ENCODE measurements at regions not wholly inside any gene's neighbourhood (a gene's known extent, or its start where the extent isn't known, plus 50 kb on each side); places are given as distances from the start of the nearest gene placed in this dataset.

DNA sequence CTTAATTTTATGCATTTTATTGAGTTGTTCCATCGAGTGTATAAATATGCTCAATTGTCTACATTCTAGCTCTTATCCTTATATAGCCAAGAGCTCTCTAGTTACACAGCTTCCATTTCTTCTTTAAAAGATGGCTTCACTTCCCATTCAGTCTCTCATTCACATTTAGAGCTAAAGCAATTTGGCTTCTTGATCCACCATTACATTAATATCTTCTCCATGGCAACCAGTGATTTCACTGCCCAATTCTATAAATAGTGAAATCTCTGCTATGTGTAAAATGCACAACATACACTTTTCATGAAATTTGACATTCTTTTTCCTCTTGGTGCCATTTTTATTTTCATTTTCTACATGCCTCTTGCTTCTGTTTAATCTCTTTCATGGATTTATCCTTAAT is 696.9 kb upstream of the ATXN8OS start:
- CTCF ChIA-PET: interaction anchor here (1.3 kb wide), 1 partner anchor 14 kb away, joined by 3 read pairs; no protein-coding TSS in a partner anchor
- in situ Hi-C loops (cut with MboI) (no loop called here), intact Hi-C loops (cut with micrococcal nuclease; ENCODE audit: unreplicated experiment) (no loop called here)
- SMC1A ChIA-PET (ENCODE audit: uncharacterized antibody, unreplicated experiment): interaction anchor here (1.3 kb wide), 1 partner anchor 11 kb away, joined by 5 read pairs; no protein-coding TSS in a partner anchor
- H4K20me1 ChIP-seq (ENCODE audit: control insufficient read depth, insufficient read depth): no peaks in the 10 kb centered on the region
- H3K4me1 ChIP-seq (ENCODE audit: control insufficient read depth, insufficient read depth, low read length): no peaks in the 10 kb centered on the region
- no peaks in the 10 kb centered on the region for H3K79me2 ChIP-seq (ENCODE audit: control insufficient read depth, insufficient read depth, low read length)
- WGBS (ENCODE audit: insufficient coverage, insufficient replicate concordance, low lambda C conversion rate, missing lambda C conversion rate): 33% methylated on average over 1 of the region's 1 CpG
- RAD21 ChIA-PET (ENCODE audit: unreplicated experiment): no interaction called here
- ATAC-seq (no peak), DNase-seq (ENCODE audit: low read depth, low spot score) (no peak), FAIRE-seq (no peak)
- POLR2A ChIA-PET: no interaction called here
- no peak overlapping the region for H2AFZ ChIP-seq (ENCODE audit: control insufficient read depth, low read depth, low read length)
- H3K4me3 ChIP-seq: no peak overlapping the region
- H3K36me3 ChIP-seq (ENCODE audit: control insufficient read depth in 2 of 2, insufficient read depth in 2 of 2, low read length in 1 of 2): no peaks in the 10 kb centered on the region
- no peaks in the 10 kb centered on the region for H3K9me3 ChIP-seq (replicated peaks; ENCODE audit: control insufficient read depth, insufficient read depth, low read length)
- no peak for TF ChIP-seq ZZZ3 (IDR thresholded peaks at IDR 0.05; ENCODE audit: control insufficient read depth, insufficient read length, low read depth)
- no peak for TF ChIP-seq RFX5 (IDR thresholded peaks at IDR 0.05; ENCODE audit: low read depth, low read length)
- TF ChIP-seq BACH1 (IDR thresholded peaks at IDR 0.05; ENCODE audit: borderline replicate concordance): no peak
- H3K27ac ChIP-seq (ENCODE audit: control insufficient read depth, insufficient read depth): no peak overlapping the region
- H3K27me3 ChIP-seq (replicated peaks in 1 of 2; ENCODE audit: control insufficient read depth in 2 of 2, insufficient read depth in 2 of 2, low read length in 1 of 2): no peaks in the 10 kb centered on the region
- no peak overlapping the region for H3K9ac ChIP-seq (ENCODE audit: control insufficient read depth, insufficient read depth, low read length)
- no TSS peak for BruUV-seq (replicated peaks)
- no peak overlapping the region for H3K4me2 ChIP-seq (ENCODE audit: control insufficient read depth, insufficient read depth)

DNA sequence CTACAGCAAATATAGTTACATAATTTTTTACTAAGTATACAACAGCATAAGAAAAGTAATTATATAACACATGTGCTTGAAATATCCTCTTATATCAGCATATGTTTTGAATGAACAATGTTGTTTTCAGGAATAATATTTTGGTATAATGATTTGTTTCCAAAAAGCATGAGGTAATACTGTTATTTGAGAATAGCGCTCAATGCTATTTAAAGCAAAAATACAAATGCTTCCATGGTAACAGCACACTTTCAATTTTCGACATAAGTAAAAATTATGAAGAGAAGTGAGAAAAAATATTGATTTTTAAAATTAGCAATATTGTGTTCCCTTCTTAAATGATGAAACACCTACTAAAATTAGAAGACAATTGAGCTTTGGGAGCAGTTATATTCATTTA is 715.9 kb upstream of the ATXN8OS start:
- WGBS (ENCODE audit: insufficient coverage, insufficient replicate concordance, low lambda C conversion rate, missing lambda C conversion rate): 13% methylated on average over 2 of the region's 2 CpGs
- in situ Hi-C loops (cut with MboI) (no loop called here), intact Hi-C loops (cut with micrococcal nuclease; ENCODE audit: unreplicated experiment) (no loop called here)
- H3K36me3 ChIP-seq (ENCODE audit: control insufficient read depth in 2 of 2, insufficient read depth in 2 of 2, low read length in 1 of 2): no peaks in the 10 kb centered on the region
- no peak overlapping the region for H3K27ac ChIP-seq (ENCODE audit: control insufficient read depth, insufficient read depth)
- TF ChIP-seq ZSCAN29 (IDR thresholded peaks at IDR 0.05) (no peak), GATAD2B (conservative IDR thresholded peaks at IDR 0.05; ENCODE audit: low read depth) (no peak), ZNF384 (IDR thresholded peaks at IDR 0.05; ENCODE audit: borderline replicate concordance, low read depth, low read length) (no peak), ZZZ3 (IDR thresholded peaks at IDR 0.05; ENCODE audit: control insufficient read depth, insufficient read length, low read depth) (no peak), KAT2A (conservative IDR thresholded peaks at IDR 0.05; ENCODE audit: control insufficient read depth, low read depth, low read length) (no peak), SREBF2 (IDR thresholded peaks at IDR 0.05; ENCODE audit: low read length) (no peak), PBX3 (IDR thresholded peaks at IDR 0.05; ENCODE audit: insufficient replicate concordance, low read depth, low read length) (no peak), HDAC6 (IDR thresholded peaks at IDR 0.05; ENCODE audit: unreplicated experiment) (no peak), NFIC (IDR thresholded peaks at IDR 0.05; ENCODE audit: low read depth, low read length) (no peak), NFYA (IDR thresholded peaks at IDR 0.05; ENCODE audit: borderline replicate concordance, low read depth, low read length) (no peak), LARP7 (IDR thresholded peaks at IDR 0.05) (no peak)
- TF ChIP-seq, protein P1, sequence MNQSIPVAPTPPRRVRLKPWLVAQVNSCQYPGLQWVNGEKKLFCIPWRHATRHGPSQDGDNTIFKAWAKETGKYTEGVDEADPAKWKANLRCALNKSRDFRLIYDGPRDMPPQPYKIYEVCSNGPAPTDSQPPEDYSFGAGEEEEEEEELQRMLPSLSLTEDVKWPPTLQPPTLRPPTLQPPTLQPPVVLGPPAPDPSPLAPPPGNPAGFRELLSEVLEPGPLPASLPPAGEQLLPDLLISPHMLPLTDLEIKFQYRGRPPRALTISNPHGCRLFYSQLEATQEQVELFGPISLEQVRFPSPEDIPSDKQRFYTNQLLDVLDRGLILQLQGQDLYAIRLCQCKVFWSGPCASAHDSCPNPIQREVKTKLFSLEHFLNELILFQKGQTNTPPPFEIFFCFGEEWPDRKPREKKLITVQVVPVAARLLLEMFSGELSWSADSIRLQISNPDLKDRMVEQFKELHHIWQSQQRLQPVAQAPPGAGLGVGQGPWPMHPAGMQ (IDR thresholded peaks at IDR 0.05; ENCODE audit: borderline replicate concordance): no peak
- ChIA-PET CTCF (no interaction called here), RAD21 (ENCODE audit: unreplicated experiment) (no interaction called here), SMC1A (ENCODE audit: uncharacterized antibody, unreplicated experiment) (no interaction called here), POLR2A (no interaction called here)
- H3K9ac ChIP-seq (ENCODE audit: control insufficient read depth, insufficient read depth, low read length): no peak overlapping the region
- H3K79me2 ChIP-seq (ENCODE audit: control insufficient read depth, insufficient read depth, low read length): no peaks in the 10 kb centered on the region
- H4K20me1 ChIP-seq (ENCODE audit: control insufficient read depth, insufficient read depth): no peaks in the 10 kb centered on the region
- H3K4me2 ChIP-seq (ENCODE audit: control insufficient read depth, insufficient read depth): no peak overlapping the region
- BruUV-seq (replicated peaks): no TSS peak
- DNase-seq (ENCODE audit: low read depth, low spot score) (no peak), ATAC-seq (no peak), FAIRE-seq (no peak)
- no peaks in the 10 kb centered on the region for H3K27me3 ChIP-seq (replicated peaks in 1 of 2; ENCODE audit: control insufficient read depth in 2 of 2, insufficient read depth in 2 of 2, low read length in 1 of 2)
- no peak overlapping the region for H3K4me3 ChIP-seq
- H3K4me1 ChIP-seq (ENCODE audit: control insufficient read depth, insufficient read depth, low read length): no peaks in the 10 kb centered on the region
- H2AFZ ChIP-seq (ENCODE audit: control insufficient read depth, low read depth, low read length): no peak overlapping the region
- no peaks in the 10 kb centered on the region for H3K9me3 ChIP-seq (replicated peaks; ENCODE audit: control insufficient read depth, insufficient read depth, low read length)
